ENCODE measurements at regions not wholly inside any gene's neighbourhood (a gene's known extent, or its start where the extent isn't known, plus 50 kb on each side); places are given as distances from the start of the nearest gene placed in this dataset.

GRCh38 chr16:49928176-49929041 lies 72.5 kb upstream of the ZNF423 start:
- no peaks in the 10 kb centered on the region for H3K4me1 Mint-ChIP-seq (ENCODE audit: low read depth)
- H3K9me3 Mint-ChIP-seq, result no peaks in the 10 kb centered on the region
- no peak for DNase-seq
- H3K27ac Mint-ChIP-seq, result no peak overlapping the region
- intact Hi-C loops (cut with micrococcal nuclease), result no loop called here
- POLR2A ChIA-PET, result no interaction called here
- peaks cover 15% of the 10 kb centered on the region for H3K27me3 Mint-ChIP-seq
- CTCF ChIA-PET, result no interaction called here
- no peaks in the 10 kb centered on the region for H3K36me3 Mint-ChIP-seq
- no peak overlapping the region for H3K4me3 Mint-ChIP-seq

- H3K36me3 Mint-ChIP-seq, result no peaks in the 10 kb centered on the region
- H3K4me1 Mint-ChIP-seq (ENCODE audit: low read depth), result no peaks in the 10 kb centered on the region
- H3K4me3 Mint-ChIP-seq, result no peak overlapping the region
- H3K27ac Mint-ChIP-seq, result no peak overlapping the region
- no peak for DNase-seq
- H3K27me3 Mint-ChIP-seq, result peaks cover 14% of the 10 kb centered on the region
- ChIA-PET POLR2A (no interaction called here), CTCF (interaction anchor here (0.9 kb wide), 1 partner anchor 28 kb away, joined by 3 read pairs; no protein-coding TSS in a partner anchor)
- no peaks in the 10 kb centered on the region for H3K9me3 Mint-ChIP-seq
- intact Hi-C loops (cut with micrococcal nuclease), result no loop called here
Observed at GRCh38 chr16:49929626-49930025, 73.7 kb upstream of the ZNF423 start.

GRCh38 chr16:49930841-49931240 lies 74.9 kb upstream of the ZNF423 start:
- CTCF ChIA-PET, result interaction anchor here (0.9 kb wide), 1 partner anchor 27 kb away, joined by 3 read pairs; no protein-coding TSS in a partner anchor

GRCh38 chr16:49931266-49931665 lies 75.4 kb upstream of the ZNF423 start:
- CTCF ChIA-PET, result no interaction called here
- intact Hi-C loops (cut with micrococcal nuclease), result no loop called here
- no peak overlapping the region for H3K4me3 Mint-ChIP-seq

More at GRCh38 chr16:49930841-49931240, 74.9 kb upstream of the ZNF423 start:
- Mint-ChIP-seq H3K36me3 (no peaks in the 10 kb centered on the region), H3K4me3 (no peak overlapping the region), H3K27me3 (peaks cover 11% of the 10 kb centered on the region), H3K9me3 (no peaks in the 10 kb centered on the region), H3K27ac (no peak overlapping the region), H3K4me1 (ENCODE audit: low read depth) (no peaks in the 10 kb centered on the region)
- intact Hi-C loops (cut with micrococcal nuclease), result no loop called here
- DNase-seq, result no peak
- POLR2A ChIA-PET, result no interaction called here

GRCh38 chr16:49931916-49932315 lies 76.0 kb upstream of the ZNF423 start:
- ChIA-PET POLR2A (no interaction called here), CTCF (no interaction called here)
- intact Hi-C loops (cut with micrococcal nuclease), result no loop called here
- H3K9me3 Mint-ChIP-seq, result no peaks in the 10 kb centered on the region
- H3K27me3 Mint-ChIP-seq, result peaks cover 9% of the 10 kb centered on the region
- DNase-seq, result no peak
- no peaks in the 10 kb centered on the region for H3K36me3 Mint-ChIP-seq
- H3K27ac Mint-ChIP-seq, result no peak overlapping the region
- H3K4me3 Mint-ChIP-seq, result no peak overlapping the region
- H3K4me1 Mint-ChIP-seq (ENCODE audit: low read depth), result no peaks in the 10 kb centered on the region

More at GRCh38 chr16:49931266-49931665, 75.4 kb upstream of the ZNF423 start:
- Mint-ChIP-seq H3K36me3 (no peaks in the 10 kb centered on the region), H3K9me3 (no peaks in the 10 kb centered on the region), H3K27me3 (peaks cover 9% of the 10 kb centered on the region), H3K4me1 (ENCODE audit: low read depth) (no peaks in the 10 kb centered on the region), H3K27ac (no peak overlapping the region)
- POLR2A ChIA-PET, result no interaction called here
- DNase-seq, result no peak

- Mint-ChIP-seq H3K27me3 (peaks cover 9% of the 10 kb centered on the region), H3K36me3 (no peaks in the 10 kb centered on the region), H3K4me1 (ENCODE audit: low read depth) (no peaks in the 10 kb centered on the region), H3K9me3 (no peaks in the 10 kb centered on the region), H3K27ac (no peak overlapping the region), H3K4me3 (no peak overlapping the region)
- ChIA-PET CTCF (no interaction called here), POLR2A (no interaction called here)
- no peak for DNase-seq
- intact Hi-C loops (cut with micrococcal nuclease), result no loop called here
Observed at GRCh38 chr16:49932434-49932833, 76.5 kb upstream of the ZNF423 start.

GRCh38 chr16:49932946-49933345 lies 77.0 kb upstream of the ZNF423 start:
- Mint-ChIP-seq H3K9me3 (no peaks in the 10 kb centered on the region), H3K4me1 (ENCODE audit: low read depth) (no peaks in the 10 kb centered on the region), H3K27me3 (peaks cover 9% of the 10 kb centered on the region), H3K27ac (no peak overlapping the region), H3K4me3 (no peak overlapping the region), H3K36me3 (no peaks in the 10 kb centered on the region)
- intact Hi-C loops (cut with micrococcal nuclease), result no loop called here
- CTCF ChIA-PET, result no interaction called here
- POLR2A ChIA-PET, result no interaction called here
- no peak for DNase-seq

GRCh38 chr16:49936791-49937190 lies 80.9 kb upstream of the ZNF423 start:
- Mint-ChIP-seq H3K36me3 (no peaks in the 10 kb centered on the region), H3K27me3 (peaks cover 5% of the 10 kb centered on the region), H3K4me3 (no peak overlapping the region), H3K4me1 (ENCODE audit: low read depth) (no peaks in the 10 kb centered on the region), H3K27ac (no peak overlapping the region), H3K9me3 (peaks cover 2% of the 10 kb centered on the region)
- POLR2A ChIA-PET, result no interaction called here
- intact Hi-C loops (cut with micrococcal nuclease), result no loop called here
- CTCF ChIA-PET, result no interaction called here
- DNase-seq, result no peak

- intact Hi-C loops (cut with micrococcal nuclease), result no loop called here
- no peak overlapping the region for H3K27ac Mint-ChIP-seq
- no peak overlapping the region for H3K4me3 Mint-ChIP-seq
- no peaks in the 10 kb centered on the region for H3K36me3 Mint-ChIP-seq
- H3K4me1 Mint-ChIP-seq (ENCODE audit: low read depth), result no peaks in the 10 kb centered on the region
- DNase-seq, result no peak
- H3K27me3 Mint-ChIP-seq, result peaks cover 7% of the 10 kb centered on the region
- POLR2A ChIA-PET, result no interaction called here
- CTCF ChIA-PET, result no interaction called here
- H3K9me3 Mint-ChIP-seq, result peaks cover 2% of the 10 kb centered on the region
Observed at GRCh38 chr16:49937886-49938285, 82.0 kb upstream of the ZNF423 start.

- H3K27ac Mint-ChIP-seq, result no peak overlapping the region
- intact Hi-C loops (cut with micrococcal nuclease), result no loop called here
- no peak for DNase-seq
- ChIA-PET CTCF (no interaction called here), POLR2A (no interaction called here)
- peaks cover 5% of the 10 kb centered on the region for H3K27me3 Mint-ChIP-seq
- no peak overlapping the region for H3K4me3 Mint-ChIP-seq
- H3K4me1 Mint-ChIP-seq (ENCODE audit: low read depth), result no peaks in the 10 kb centered on the region
- H3K36me3 Mint-ChIP-seq, result no peaks in the 10 kb centered on the region
- peaks cover 2% of the 10 kb centered on the region for H3K9me3 Mint-ChIP-seq
Observed at GRCh38 chr16:49939495-49939894, 83.6 kb upstream of the ZNF423 start.

GRCh38 chr16:49940464-49941224 lies 84.4 kb upstream of the CNEP1R1 start:
- POLR2A ChIA-PET, result no interaction called here
- no peak overlapping the region for H3K27ac Mint-ChIP-seq
- intact Hi-C loops (cut with micrococcal nuclease), result no loop called here
- no peaks in the 10 kb centered on the region for H3K36me3 Mint-ChIP-seq
- CTCF ChIA-PET, result interaction anchor here (0.6 to 1.1 kb wide), 2 partner anchors 18 to 70 kb away, joined by 4 read pairs; no protein-coding TSS in a partner anchor
- H3K4me3 Mint-ChIP-seq, result no peak overlapping the region
- DNase-seq, result no peak
- H3K4me1 Mint-ChIP-seq (ENCODE audit: low read depth), result no peaks in the 10 kb centered on the region
- peaks cover 5% of the 10 kb centered on the region for H3K27me3 Mint-ChIP-seq
- H3K9me3 Mint-ChIP-seq, result peaks cover 2% of the 10 kb centered on the region

GRCh38 chr16:49944221-49944620 lies 80.8 kb upstream of the CNEP1R1 start:
- Mint-ChIP-seq H3K27me3 (peaks cover 12% of the 10 kb centered on the region), H3K27ac (no peak overlapping the region), H3K4me3 (no peak overlapping the region), H3K4me1 (ENCODE audit: low read depth) (no peaks in the 10 kb centered on the region), H3K36me3 (no peaks in the 10 kb centered on the region), H3K9me3 (no peaks in the 10 kb centered on the region)
- ChIA-PET CTCF (no interaction called here), POLR2A (no interaction called here)
- DNase-seq, result no peak
- intact Hi-C loops (cut with micrococcal nuclease), result no loop called here
